ENCODE measurements at regions not wholly inside any gene's neighbourhood (a gene's known extent, or its start where the extent isn't known, plus 50 kb on each side); places are given as distances from the start of the nearest gene placed in this dataset.
"Not testable (repeated sequence)": the region's sequence is repeated elsewhere in the genome, so short reads cannot be mapped to it uniquely, and the experiment has no call there.

GRCh38 chr13:80168089-80168850 lies 172.7 kb downstream of the SPRY2 start:
- DNase-seq, result no peak

GRCh38 chr13:80166352-80166751 lies 174.6 kb downstream of the SPRY2 start:
- DNase-seq, result no peak

- DNase-seq, result no peak
Measured at GRCh38 chr13:80164462-80164861, 176.5 kb downstream of the SPRY2 start.

- no peak for DNase-seq
Measured at GRCh38 chr13:80161896-80162295, 179.0 kb downstream of the SPRY2 start.

GRCh38 chr13:80161219-80161618 lies 179.7 kb downstream of the SPRY2 start:
- DNase-seq, result no peak

GRCh38 chr13:80160110-80160509 lies 180.8 kb downstream of the SPRY2 start:
- DNase-seq, result no peak

- DNase-seq, result no peak
Measured at GRCh38 chr13:80157261-80157932, 183.5 kb downstream of the SPRY2 start.

GRCh38 chr13:80152142-80152541 lies 188.8 kb downstream of the SPRY2 start:
- DNase-seq, result not testable (repeated sequence)

- DNase-seq, result no peak
Measured at GRCh38 chr13:80151016-80151415, 189.9 kb downstream of the SPRY2 start.

- no peak for DNase-seq
Measured at GRCh38 chr13:80149736-80150135, 191.2 kb downstream of the SPRY2 start.

- no peak for DNase-seq
Measured at GRCh38 chr13:80145171-80145690, 195.7 kb downstream of the SPRY2 start.

GRCh38 chr13:80144493-80144892 lies 196.4 kb downstream of the SPRY2 start:
- DNase-seq, result no peak

GRCh38 chr13:80141123-80141849 lies 199.6 kb downstream of the SPRY2 start:
- DNase-seq, result no peak

- DNase-seq, result no peak
Measured at GRCh38 chr13:80140685-80141084, 200.2 kb downstream of the SPRY2 start.

- no peak for DNase-seq
Measured at GRCh38 chr13:80139196-80139595, 201.7 kb downstream of the SPRY2 start.

- no peak for DNase-seq
Measured at GRCh38 chr13:80137994-80138393, 202.9 kb downstream of the SPRY2 start.

GRCh38 chr13:80134346-80134745 lies 206.6 kb downstream of the SPRY2 start:
- no peak for DNase-seq

- no peak for DNase-seq
Measured at GRCh38 chr13:80133631-80134261, 207.2 kb downstream of the SPRY2 start.

GRCh38 chr13:80132741-80133601 lies 208.0 kb downstream of the SPRY2 start:
- DNase-seq, result no peak

- no peak for DNase-seq
Measured at GRCh38 chr13:80131204-80131603, 209.7 kb downstream of the SPRY2 start.

GRCh38 chr13:80126389-80127068 lies 214.4 kb downstream of the SPRY2 start:
- no peak for DNase-seq
